ENCODE measurements at regions not wholly inside any gene's neighbourhood (a gene's known extent, or its start where the extent isn't known, plus 50 kb on each side); places are given as distances from the start of the nearest gene placed in this dataset.

DNA sequence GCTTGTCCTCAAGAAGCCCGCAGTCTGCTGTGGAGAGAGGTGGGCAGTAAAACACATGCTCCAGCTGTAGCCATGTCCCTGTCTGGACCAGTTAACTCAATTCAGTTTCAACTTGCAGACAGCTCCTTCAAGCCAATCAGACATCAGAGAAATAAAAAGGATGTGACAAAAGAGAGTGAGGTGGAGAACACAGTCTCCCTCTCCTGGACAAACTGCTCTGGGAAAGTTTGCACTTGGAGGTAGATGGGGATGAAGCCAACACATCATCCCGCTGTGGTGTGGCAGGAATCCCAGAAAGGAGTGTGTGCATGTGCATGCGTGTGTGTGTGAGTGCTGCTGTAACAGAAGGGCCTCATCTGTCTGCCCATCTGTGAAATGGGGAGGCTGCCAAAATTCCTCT is 358.6 kb upstream of the ASIC2 start:
- no peak for DNase-seq

DNA sequence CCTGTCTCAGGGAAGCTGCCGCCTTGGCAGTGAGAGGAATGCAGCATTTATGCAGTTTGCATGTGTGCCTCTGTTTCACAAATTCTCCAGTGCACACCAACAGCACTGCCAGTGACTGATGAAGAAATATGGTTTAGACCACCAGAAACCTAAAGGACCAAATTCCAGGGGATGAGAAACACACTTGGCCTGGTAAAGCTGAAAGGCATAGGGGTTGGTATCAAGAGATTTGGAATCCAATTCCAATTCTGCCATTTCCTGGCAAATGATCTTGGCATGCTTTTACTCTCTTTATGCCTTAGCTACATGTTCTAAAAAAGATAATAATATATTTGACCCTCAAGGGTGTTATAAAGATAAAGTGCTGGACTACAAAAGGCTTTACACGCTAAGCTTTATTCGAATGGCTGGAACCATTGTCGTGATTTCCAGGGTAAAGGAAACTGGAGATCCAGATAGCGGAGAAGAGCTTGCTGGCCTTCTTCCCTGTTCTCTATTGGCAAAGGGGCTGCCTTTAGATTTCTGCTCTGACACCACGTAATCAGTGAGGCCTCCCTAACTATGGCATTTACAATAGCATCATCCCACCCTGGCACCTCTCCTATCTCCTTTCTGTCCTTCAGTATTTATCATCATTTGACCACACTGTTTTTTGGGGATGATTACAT is 359.8 kb upstream of the ASIC2 start:
- DNase-seq: no peak

GRCh38 chr17:33653399-33653788 is 360.3 kb upstream of the ASIC2 start:
- DNase-seq: no peak

DNA sequence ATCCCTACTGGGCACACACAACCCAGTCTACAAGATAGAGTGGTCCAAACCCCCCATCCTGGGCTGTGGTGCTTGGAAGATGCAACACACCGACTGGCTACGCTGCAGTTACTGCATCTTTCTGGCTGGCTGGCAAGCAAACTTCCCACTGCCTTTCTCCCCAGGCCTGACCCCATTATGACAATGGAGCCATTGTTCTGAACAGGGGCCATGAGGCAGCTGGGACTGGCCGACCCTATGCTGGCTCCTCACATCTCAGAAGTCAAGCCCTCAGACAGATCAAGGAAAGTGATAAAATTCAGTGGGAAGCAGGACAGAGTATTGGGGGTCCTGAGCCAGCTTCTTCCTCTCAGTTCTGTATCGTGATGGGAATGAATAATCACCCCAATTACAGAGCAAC is 364.1 kb upstream of the ASIC2 start:
- no peak for DNase-seq

- DNase-seq: no peak
Observed at GRCh38 chr17:33661975-33662374, 368.9 kb upstream of the ASIC2 start.

DNA sequence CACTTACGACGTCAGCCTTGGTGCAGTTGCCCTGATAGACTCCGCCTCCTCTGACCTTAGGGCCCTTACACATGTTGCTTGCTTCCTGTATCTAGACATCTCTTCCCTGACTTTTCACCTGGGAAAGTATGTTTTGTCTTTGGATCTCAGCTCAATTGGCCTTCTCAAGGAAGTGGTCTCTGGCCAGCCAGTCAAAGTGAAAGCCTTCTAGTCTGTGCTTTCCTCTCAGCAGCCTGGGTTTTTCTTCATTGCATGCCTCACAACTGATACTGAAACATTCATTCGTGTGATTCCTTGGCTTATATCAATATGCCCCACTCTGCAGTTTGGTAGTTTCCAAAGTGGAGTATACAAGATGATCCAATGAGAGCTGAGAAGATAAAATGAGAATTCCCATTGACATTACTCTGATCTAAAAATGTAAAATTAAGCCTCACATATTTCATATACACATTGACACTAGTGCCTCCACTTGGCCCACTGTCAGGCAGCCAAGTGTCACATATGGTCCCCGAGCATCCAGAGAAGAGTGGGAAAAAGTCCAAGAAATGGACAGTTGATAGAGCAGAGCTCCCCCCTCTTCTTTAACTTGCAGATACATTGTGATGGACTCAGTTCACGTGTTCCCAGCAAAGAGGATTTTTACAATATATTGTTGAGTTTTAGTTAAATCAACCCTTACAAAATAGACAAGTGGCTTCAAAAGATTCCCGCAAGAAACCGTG is 371.2 kb upstream of the ASIC2 start:
- DNase-seq: no peak

DNA sequence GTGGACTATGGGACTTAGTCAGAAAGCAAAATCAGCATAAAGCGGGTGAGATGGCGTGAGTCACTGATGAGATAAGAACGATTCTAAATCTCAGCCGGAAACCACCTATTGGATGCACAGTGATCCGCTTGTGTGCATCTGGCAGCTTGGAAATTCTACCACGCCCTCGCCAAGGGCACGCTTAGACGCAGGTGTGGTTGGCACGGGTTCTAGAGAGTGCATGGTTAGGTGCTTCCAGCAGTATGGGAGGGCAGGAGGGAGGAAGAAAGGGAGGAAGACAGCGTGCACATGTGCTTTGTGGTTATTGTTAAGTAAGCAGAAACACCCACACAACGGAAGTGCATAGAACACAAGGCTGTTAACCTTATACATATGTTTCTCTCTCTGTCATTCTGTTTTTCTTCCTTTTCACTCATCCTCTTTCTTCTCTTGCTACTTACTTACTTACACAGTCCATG is 374.0 kb upstream of the ASIC2 start:
- DNase-seq: no peak

DNA sequence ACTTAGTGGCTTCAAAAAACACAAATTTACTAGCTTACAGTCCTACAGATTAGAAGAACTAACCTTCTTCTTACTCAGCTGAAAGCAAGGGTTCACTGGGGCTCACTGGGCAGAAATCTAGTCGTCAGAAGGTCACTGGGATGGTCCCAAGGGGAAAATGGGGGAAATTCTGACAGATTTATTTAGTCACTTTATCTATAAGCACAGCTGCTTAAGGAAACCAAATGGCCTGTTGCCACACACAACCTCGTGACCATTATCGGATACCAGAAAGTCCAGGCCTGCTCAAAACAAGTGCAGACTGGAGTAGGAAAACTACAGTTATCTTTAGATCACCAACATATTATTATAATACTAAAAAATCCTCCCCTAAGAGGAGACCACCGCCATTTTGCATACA is 374.6 kb upstream of the ASIC2 start:
- no peak for DNase-seq

- no peak for DNase-seq
Observed at GRCh38 chr17:33668516-33668915, 375.4 kb upstream of the ASIC2 start.

DNA sequence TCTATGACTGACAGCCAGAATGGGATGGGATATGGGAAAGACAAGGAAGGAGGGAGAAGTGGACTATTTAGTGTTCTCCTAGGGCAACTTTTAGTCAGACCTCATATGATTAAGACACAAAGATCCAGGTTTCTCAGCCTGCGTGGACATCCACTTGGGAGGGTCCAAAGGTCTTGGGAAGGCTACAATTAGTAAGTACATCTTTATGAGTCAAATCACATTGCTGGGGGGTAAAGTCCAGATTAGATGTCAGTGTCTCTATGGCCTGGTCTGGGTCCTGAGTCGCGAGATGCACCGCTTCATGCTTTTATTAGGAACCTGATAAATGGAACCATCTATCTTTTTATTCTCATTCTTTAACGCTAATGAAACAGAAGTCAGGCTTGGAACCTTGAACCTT is 378.4 kb upstream of the ASIC2 start:
- no peak for DNase-seq

DNA sequence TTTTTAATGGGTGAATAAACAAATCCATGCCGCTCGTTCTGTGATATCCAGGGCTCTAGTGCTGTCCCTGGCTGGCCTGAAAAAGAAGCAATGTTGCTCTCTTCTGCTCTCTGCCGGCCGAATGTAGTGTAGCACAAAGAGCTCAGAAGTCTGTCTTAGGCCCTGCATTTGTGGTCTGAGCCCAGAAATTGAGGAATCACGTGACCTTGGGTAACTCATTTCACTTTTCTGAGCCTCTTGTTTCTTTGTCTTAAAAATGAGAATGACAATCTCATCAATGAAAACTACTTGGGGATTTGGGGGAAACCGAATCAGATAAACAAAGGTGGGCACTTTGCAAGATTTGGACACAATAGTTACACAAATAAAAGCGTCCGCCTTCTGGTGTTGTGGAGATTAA is 381.6 kb upstream of the ASIC2 start:
- no peak for DNase-seq

DNA sequence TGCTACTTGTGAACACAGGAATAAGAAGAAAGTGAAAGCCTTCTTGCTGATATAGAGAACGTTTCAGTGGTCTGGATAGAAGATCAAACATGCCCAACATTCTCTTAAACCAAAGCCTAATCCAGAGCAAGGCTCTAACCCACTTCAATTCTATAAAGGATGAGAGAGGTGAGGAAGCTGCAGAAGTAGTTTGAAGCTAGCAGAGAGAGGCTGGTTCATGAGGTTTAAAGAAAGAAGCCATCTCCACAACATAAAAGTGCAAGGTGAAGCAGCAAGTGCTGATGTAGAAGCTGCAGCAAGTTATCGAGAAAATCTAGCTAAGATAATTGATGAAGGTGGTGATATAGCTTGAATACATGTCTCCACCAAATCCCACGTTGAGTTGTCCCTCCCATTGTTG is 383.3 kb upstream of the ASIC2 start:
- DNase-seq: no peak

- no peak for DNase-seq
Observed at GRCh38 chr17:33679595-33679994, 386.5 kb upstream of the ASIC2 start.

- no peak for DNase-seq
Observed at GRCh38 chr17:33680472-33680871, 387.4 kb upstream of the ASIC2 start.

DNA sequence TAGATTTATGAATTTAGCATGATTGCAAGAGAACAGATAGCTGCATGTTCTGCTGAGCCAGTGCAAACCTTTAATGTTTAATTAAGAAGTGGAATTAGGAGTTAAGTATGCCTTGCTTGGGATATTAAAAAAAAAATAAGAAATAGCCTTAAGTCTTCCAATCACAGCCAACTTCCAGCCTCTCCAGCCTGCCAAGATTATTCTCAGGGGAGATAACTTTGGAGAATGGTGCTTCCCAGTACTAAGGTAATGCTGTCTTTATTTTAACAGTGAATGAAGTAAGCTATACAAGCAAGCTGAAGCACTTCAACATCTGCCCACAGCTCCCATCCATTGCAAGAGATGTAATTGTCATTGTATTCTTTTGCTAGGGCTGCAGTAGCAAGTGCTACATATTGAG is 389.5 kb upstream of the ASIC2 start:
- DNase-seq: no peak

DNA sequence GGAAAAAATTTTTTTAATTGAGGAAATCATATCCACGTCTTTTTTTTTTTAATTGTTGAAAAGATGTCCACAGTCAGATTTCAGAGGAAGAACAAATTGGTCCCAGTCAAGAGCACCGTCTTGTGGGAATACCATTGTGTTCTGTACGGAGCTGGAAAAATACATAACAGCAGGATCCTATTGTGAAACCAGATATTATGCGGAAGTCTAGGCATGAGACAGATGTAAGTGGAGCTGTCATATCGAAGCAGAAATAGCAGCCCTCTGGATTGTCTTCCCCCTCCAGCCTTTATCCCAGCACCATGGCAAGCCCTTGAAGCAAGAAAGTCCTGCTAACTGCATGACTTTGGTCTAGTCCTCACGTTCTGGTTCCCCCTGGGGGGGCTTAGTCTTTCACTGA is 391.6 kb upstream of the ASIC2 start:
- DNase-seq: no peak

DNA sequence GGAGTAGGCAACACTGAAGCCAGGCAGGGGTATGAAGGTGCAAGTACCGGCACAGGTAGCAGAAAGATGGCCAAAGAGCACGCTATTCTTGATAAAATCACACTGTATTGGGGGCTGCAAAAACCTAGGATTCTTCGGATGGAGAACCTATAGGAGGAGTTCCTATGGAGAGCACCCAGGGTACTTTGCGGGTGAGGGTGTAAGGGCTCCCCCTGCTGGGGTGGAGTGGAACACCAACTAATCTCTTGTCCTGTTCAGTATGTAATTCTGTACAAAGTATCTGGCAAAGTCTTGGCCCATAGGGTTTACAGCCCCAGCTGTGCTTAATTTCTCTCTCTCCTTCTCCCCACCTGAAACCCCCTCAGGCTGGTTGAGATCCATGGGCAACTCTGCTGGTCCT is 393.1 kb upstream of the ASIC2 start:
- no peak for DNase-seq

GRCh38 chr17:33687831-33688230 is 394.7 kb upstream of the ASIC2 start:
- no peak for DNase-seq

DNA sequence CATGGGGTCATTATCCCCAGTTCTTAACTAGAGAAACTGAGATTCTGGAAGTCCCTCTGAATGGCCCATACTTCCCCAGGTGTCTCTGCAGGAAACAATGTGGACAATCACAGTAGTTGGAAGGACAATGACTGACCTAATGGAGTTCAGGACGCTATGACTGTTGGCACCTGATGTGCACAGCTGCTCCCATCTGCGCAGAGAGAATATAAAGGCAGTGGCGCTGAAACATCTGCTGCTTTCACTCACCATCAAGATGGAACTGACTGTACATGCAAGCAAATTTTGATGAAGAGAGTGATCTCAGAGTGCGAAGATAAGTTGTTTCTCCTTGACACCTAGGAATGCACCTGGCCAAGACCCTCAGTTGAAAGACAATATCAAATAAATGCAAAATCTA is 395.7 kb upstream of the ASIC2 start:
- no peak for DNase-seq

- DNase-seq: no peak
Observed at GRCh38 chr17:33689725-33690124, 396.6 kb upstream of the ASIC2 start.

DNA sequence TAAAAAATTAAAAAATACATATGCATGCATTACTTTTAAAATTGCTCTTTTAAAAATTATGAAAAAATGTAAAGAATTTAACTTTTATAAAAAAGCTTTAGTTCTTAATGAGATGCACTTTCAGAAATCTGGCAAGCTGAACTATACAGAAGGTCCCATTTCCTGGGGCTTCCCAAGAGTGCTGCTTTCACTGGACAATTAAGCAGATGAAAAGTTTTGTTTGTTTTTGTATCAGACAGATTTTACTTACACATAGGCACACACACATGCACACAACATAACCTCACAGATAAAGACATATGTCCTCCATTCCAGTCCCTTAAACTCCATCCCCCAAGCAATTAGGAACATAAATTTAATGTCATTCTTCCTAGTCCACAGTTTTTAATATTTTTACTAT is 402.3 kb upstream of the ASIC2 start:
- no peak for DNase-seq

GRCh38 chr17:33696102-33696501 is 403.0 kb upstream of the ASIC2 start:
- DNase-seq: no peak

- no peak for DNase-seq
Observed at GRCh38 chr17:33697557-33697956, 404.5 kb upstream of the ASIC2 start.

GRCh38 chr17:33701910-33702309 is 408.8 kb upstream of the ASIC2 start:
- DNase-seq: no peak

- no peak for DNase-seq
Observed at GRCh38 chr17:33704856-33705255, 411.8 kb upstream of the ASIC2 start.

All from activated CD8-positive, alpha-beta memory T cell treated with anti-CD3 and anti-CD28 coated beads, Interleukin-2, amount 50 U/mL, for 4 hours (primary cell).